GM19193 (cell line): ENCODE measurements at regions not wholly inside any gene's neighbourhood (a gene's known extent, or its start where the extent isn't known, plus 50 kb on each side); places are given as distances from the start of the nearest gene placed in this dataset.

Experiments used
- POLR2A ChIP-seq: IDR thresholded peaks from 4 replicates; pipeline ENCODE4 v1.6.1; 2011; ENCODE audit not compliant: insufficient read depth, insufficient read length; ENCODE audit errors: extremely low read depth

DNA sequence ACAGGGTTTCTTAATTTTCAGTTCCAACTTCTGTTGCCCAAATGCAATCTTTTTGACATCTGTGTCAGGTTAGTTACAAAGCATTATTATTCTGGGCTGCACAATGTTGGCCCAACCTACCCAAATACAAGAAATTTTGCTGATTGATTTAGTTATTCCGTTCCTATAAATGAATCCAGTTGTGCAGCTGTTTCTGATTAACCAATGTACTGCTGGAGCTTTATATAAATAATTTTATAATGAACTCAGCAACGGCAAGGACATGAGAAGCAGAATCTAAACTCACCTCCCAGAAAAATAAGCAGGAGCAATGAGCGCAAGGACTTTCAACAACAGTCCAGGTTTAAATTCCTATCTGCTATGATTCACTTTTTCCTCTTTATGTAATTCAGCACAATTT lies 76.3 kb upstream of the WIPF1 start:
- TF ChIP-seq POLR2A = no peak

- TF ChIP-seq POLR2A = no peak
Measured at GRCh38 chr2:174673440-174673839, 75.8 kb upstream of the WIPF1 start.

- TF ChIP-seq POLR2A = no peak
Measured at GRCh38 chr2:174670446-174670845, 72.8 kb upstream of the WIPF1 start.

- TF ChIP-seq POLR2A = no peak
Measured at GRCh38 chr2:174669336-174669735, 71.7 kb upstream of the WIPF1 start.

DNA sequence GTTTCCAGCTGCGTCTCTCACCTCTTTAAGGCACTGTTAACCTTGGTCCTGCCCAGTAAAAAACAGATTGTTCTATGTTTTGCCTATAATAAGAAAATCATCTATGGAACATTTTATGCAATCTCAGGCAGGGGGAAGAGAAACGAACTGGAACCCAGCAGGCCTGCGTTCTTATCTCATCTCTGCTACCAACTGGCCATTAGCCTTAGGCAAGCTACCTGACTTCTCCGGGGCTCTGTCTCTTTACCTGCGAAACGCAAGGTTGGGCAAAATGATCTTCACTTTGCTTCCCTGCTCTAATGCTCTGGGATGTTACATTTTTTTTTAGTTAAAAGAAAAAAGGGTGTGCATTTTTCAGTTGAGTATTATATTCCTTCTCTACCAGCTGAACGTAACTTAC lies 70.5 kb upstream of the WIPF1 start:
- no peak for TF ChIP-seq POLR2A

DNA sequence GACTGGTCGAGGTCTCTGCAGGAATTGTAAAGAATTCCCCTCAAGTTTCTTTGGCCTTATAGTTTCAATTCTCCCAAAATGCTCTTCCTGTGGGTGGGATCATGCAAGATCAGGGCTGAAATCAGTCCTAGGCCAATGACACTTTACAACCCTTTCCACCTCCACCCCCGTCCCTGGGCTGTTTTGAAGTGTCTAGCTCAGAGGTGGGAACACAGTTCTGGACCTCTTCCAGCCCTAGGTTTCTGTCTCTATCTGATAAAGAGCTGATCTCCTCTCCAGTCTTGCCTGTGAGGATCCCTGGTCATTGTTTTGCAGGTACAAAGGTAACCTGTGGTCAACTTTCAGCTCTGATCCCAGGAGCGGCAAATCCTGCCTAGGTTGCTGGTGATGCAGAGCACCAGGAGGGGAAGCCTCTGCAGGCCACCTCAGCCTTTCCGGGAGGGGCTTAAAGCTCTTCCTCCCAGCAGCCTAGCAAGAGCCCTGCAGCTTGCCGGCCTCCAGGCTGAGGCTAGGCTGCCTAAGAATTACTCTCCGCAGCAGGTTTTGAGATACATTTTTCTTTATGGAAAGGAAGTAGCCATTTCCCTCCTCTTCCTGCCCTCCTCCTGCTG lies 69.8 kb upstream of the WIPF1 start:
- TF ChIP-seq POLR2A = no peak

DNA sequence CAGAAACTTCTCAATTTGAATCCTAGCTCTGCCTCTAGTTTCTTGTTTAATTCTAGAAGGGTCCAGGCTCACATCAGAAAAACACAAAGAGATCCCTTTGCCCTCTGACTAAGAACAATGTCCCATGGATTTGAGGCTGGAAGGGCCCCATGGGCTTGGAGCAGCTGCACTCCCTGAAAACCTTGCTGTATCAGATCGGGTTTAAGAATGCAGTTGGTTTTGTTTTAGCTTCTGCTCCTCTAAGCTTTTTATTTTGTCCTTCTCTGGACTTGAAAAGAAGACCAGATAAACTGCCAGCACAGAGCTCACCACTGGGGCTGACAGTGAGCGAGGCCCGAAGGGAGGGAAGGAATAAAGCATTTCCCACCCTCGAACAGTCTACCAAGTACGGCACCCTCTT lies 69.2 kb upstream of the WIPF1 start:
- no peak for TF ChIP-seq POLR2A

DNA sequence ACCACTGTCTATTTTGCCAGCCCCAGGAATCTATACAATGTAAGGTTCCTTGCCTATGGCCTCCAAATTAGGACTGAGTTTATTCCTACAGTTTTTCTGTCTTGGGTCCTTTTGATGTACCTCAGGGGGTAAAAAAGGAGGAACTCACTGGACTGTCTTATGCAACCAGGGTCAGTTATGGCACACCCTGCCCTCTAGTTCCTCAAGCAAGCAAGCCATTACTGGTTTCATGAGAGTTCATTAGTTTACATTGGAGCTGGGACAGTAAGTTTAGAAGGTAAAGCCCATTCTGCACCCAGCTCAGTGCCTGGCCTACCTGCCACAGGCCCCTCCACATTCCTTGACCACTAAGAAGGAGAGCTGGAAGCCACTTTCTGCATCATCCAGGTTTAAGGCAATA lies 68.7 kb upstream of the WIPF1 start:
- no peak for TF ChIP-seq POLR2A

GRCh38 chr2:174664084-174664759 lies 66.6 kb upstream of the WIPF1 start:
- no peak for TF ChIP-seq POLR2A

DNA sequence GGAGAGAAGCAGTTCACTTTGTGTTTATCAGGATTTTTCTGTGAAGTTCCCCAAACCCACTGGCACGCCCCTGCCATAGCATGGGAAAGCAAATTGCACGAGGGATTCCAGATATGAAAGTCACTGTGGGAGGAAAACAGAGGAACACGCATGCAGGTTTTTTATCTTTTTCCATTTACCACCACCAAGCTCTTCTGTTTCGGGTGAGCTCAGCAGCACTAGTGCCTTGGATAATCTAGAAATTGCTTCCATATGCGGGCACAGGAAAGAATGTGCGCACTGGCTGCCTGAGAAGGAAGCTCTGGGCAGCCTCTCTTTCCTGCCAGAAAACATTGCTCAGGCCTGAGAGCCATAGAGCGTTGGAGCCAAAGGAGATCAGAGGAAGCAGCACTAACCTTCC lies 65.9 kb upstream of the WIPF1 start:
- no peak for TF ChIP-seq POLR2A

GRCh38 chr2:174662859-174663258 lies 65.3 kb upstream of the WIPF1 start:
- TF ChIP-seq POLR2A = no peak

- TF ChIP-seq POLR2A = no peak
Measured at GRCh38 chr2:174662459-174662858, 64.9 kb upstream of the WIPF1 start.

DNA sequence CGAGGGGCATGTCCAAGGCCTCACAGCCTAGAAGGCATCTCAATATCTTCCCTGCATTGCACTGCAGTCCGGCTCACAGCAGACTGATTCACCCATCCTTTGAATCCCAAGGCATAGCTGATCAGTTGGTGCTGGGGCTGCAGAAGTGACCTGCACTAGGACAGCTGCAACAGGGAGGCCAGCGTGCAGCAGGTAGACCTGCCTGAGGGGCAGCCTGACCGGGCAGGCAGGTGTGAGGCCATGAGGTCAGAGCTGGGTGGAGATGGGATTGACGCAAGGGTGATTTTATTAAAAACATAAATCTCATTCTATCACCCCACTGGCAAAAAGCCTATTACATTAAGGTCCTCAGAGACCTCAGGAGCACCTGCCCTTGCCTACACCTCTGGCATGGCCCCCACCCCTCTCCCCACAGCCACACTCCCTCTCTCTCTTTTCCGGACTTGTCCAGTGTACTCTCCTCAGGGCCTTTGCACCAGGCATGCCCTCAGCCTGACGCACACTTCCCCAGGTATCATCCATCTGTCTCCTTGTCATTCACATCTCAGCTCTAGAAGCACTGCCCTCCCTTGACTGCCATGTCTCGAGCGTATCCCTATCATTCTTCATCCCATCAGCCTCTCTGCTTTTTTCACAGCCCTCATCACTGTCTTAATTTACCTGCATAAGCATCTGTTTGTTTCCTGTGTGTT lies 63.5 kb upstream of the WIPF1 start:
- TF ChIP-seq POLR2A = no peak

DNA sequence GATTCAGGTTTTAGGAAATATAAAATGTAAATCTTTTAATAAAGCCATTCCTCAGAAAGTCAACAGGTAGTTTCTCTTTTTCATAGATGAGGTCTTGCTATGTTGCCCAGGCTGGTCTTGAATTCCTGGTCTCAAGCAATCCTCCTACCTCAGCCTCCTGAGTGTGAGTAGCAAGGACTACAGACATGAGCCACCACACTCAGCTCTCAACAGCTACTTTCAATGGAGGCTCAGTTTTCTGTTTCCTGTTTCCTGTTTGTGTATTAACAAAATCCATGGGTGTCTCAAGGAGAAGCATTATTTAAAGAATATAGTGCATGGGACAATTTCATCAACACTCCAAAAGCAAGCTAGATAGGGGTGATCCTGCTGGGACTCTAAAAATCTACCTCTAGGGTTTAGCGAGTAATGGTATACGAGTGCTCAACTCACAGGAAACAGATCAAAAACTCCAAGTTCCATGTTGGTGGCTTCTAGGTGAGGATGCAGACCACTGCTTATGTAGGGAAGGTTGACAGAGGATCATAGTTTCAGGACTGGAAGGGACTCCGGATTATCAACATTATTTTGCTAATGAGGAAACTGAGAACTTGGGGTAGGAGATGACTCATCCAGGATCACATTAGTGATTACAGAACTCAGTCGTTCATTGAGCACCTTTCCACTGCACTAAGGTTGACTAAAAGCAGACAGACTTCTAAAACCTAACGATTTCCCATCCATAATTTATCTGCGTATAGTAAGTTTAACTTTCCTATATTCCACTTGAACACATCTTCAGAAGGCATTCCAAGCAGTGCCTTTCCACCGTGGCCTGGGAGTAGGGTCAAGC lies 61.7 kb upstream of the WIPF1 start:
- no peak for TF ChIP-seq POLR2A

DNA sequence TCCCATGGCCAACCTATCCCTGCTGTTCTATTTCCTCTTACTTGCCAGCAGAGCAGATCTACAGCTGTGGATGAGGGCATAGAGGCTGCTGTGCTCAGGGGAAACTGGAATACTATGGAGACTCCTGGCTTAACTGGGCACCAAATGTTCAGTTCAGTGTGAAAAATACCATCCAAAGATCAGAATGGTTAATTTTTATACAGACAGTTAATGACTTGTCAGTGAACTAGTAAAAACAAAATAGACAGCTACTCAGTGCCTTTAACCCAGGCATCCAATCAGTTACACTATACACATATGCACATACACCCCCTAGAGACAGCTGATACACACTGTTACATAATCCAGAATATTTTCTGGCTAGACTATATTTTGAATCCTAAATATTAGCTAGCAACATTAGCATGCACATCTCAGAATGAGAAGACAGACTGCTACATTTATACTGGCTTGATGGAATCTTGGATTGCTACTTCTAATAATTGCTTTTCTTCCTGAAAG lies 59.1 kb upstream of the WIPF1 start:
- no peak for TF ChIP-seq POLR2A

DNA sequence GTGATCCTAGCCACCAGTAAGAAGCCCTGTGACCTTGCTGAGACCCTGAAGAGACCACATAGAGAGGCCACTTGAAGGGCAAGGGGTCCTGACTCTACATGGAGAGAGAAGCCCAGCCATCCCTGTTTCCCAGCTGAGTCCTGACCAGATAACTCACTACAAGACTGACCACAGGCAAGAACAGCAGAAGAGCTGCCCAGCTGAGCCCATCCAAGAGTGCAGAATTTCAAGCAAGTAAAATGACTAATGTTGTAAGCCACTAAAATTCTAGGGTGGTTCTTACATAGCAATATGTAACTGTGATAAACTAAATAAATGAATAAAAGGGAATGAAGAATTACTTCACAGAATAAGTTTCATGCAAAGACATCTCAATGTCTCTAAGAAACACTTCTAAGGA lies 58.4 kb upstream of the WIPF1 start:
- TF ChIP-seq POLR2A = no peak

DNA sequence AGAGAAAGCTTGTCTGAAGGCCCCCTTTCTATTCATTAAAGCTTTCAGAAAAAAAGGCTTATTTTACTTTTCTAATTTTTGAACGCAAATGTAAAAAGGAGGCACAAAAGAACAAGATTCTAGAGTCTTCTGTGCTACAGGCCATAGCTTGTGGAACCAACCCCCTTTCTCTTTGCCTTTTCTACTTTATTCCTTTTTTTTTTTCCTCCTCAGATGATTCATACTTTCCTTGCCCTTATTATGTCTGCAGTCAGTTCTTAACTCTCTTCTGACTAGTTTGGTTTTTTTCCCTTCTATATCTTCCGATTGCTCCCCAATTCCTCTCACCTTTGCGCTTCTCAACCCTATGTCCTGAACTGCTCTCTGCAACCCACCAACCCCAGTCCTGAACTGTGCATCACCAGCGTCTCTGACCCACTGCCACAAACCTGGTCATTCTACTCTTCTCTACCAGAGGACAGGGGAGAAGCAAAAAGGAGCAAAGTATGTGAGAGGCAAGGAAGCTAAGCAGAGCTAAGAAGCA lies 56.9 kb upstream of the WIPF1 start:
- no peak for TF ChIP-seq POLR2A
